ENCODE measurements at regions not wholly inside any gene's neighbourhood (a gene's known extent, or its start where the extent isn't known, plus 50 kb on each side); places are given as distances from the start of the nearest gene placed in this dataset.

- TF ChIP-seq CTCF (IDR thresholded peaks at IDR 0.05 in 2 of 3, conservative IDR thresholded peaks at IDR 0.05 in 1 of 3; ENCODE audit: borderline replicate concordance in 1 of 3, insufficient read depth in 1 of 3, low read depth in 2 of 3, low read length in 2 of 3), result no peak
- TF ChIP-seq YY1 (IDR thresholded peaks at IDR 0.05; ENCODE audit: extremely low read depth, insufficient replicate concordance, low read depth, low read length), result no peak
Measured at GRCh38 chr5:57012511-57012910, 60.6 kb upstream of the MIER3 start (continued).

GRCh38 chr5:57025961-57026360 lies 74.0 kb upstream of the MIER3 start:
- no peak overlapping the region for H3K4me3 ChIP-seq (replicated peaks in 1 of 2; ENCODE audit: low read depth in 1 of 2, low read length in 2 of 2)
- RAD21 ChIA-PET (ENCODE audit: low non-redundant PET in 1 of 2, low total read pairs in 2 of 2, uncharacterized antibody in 2 of 2, unreplicated experiment in 2 of 2), result no interaction called here
- BruUV-seq (replicated peaks), result no TSS peak
- H3K27me3 ChIP-seq (ENCODE audit: insufficient read depth, low read length), result no peaks in the 10 kb centered on the region
- H3K9ac ChIP-seq (ENCODE audit: low read length), result no peak overlapping the region
- no peaks in the 10 kb centered on the region for H3K9me3 ChIP-seq (ENCODE audit: control insufficient read depth in 1 of 2, insufficient read depth in 1 of 2, low read depth in 1 of 2, low read length in 2 of 2)
- no peak overlapping the region for H3K4me2 ChIP-seq (ENCODE audit: low read length)
- no peak for DNase-seq (ENCODE audit: low read depth, low spot score)
- no peaks in the 10 kb centered on the region for H3K9me2 ChIP-seq (ENCODE audit: insufficient read depth)
- no peak for TF ChIP-seq FOSL1 (IDR thresholded peaks at IDR 0.05; ENCODE audit: low read depth)
- no peak for TF ChIP-seq EZH2phosphoT487 (IDR thresholded peaks at IDR 0.05; ENCODE audit: borderline replicate concordance)
- TF ChIP-seq ZBTB33 (IDR thresholded peaks at IDR 0.05; ENCODE audit: extremely low read depth, insufficient replicate concordance, low read length), result no peak
- no peak for TF ChIP-seq ZFX (IDR thresholded peaks at IDR 0.05)
- TF ChIP-seq REST (IDR thresholded peaks at IDR 0.05; ENCODE audit: low read depth), result no peak
- no peak for TF ChIP-seq ATF3 (IDR thresholded peaks at IDR 0.05)
- TF ChIP-seq CBX3 (IDR thresholded peaks at IDR 0.05; ENCODE audit: low read depth), result no peak
- no peak for TF ChIP-seq RAD21 (IDR thresholded peaks at IDR 0.05; ENCODE audit: low read depth)
- CTCF ChIA-PET, result no interaction called here
- intact Hi-C loops (cut with micrococcal nuclease), result no loop called here
- H3K4me1 ChIP-seq (ENCODE audit: control insufficient read depth in 1 of 2, insufficient read depth in 2 of 2, low read length in 2 of 2), result peaks cover 3 to 9% of the 10 kb centered on the region in 2 experiments; a peak in 3 of 4 replicates
- no peaks in the 10 kb centered on the region for H3K79me2 ChIP-seq (ENCODE audit: insufficient read depth, low read length)
- no peaks in the 10 kb centered on the region for H3K36me3 ChIP-seq (ENCODE audit: control insufficient read depth in 1 of 2, insufficient read depth in 2 of 2, low read length in 2 of 2)
- H3K27ac ChIP-seq (ENCODE audit: low read depth, low read length), result no peak overlapping the region
- no peak for ATAC-seq
- no peaks in the 10 kb centered on the region for H4K20me1 ChIP-seq (ENCODE audit: insufficient read depth)
- no peak overlapping the region for H2AFZ ChIP-seq (ENCODE audit: low read depth, low read length, poor library complexity, severe bottlenecking)
- POLR2A ChIA-PET, result no interaction called here

Measured in HCT116 (cell line).